WTC11 (cell line): ENCODE measurements at regions not wholly inside any gene's neighbourhood (a gene's known extent, or its start where the extent isn't known, plus 50 kb on each side); places are given as distances from the start of the nearest gene placed in this dataset.
"Not testable (repeated sequence)": the region's sequence is repeated elsewhere in the genome, so short reads cannot be mapped to it uniquely, and the experiment has no call there.

Experiments
- ATAC-seq: fragments of 200-7000 bp; cut with Tn5 transposase; 2 replicates; pipeline ENCODE4 v1.10.0; 2021; ENCODE audit warnings: mild to moderate bottlenecking, moderate library complexity
- CTCF ChIA-PET: fragments of 300-600 bp; sonication (Branson Sonifier 250); formaldehyde crosslinking; loops from one replicate; lab custom pipeline; 2021; ENCODE audit warnings: antibody characterized with exemption; lab: Charles Lee
- POLR2A ChIA-PET: fragments of 350-600 bp; sonication (Branson Sonifier 250); formaldehyde crosslinking; loops from one replicate; lab custom pipeline; 2021; ENCODE audit warnings: antibody characterized with exemption; lab: Charles Lee
- DNase-seq: peaks from one replicate; pipeline ENCODE4 v3.0.0; 2021; ENCODE audit warnings: low spot score
- H3K27ac Mint-ChIP-seq: 2 replicates; pipeline ENCODE4 v1.8.0; 2021; ENCODE audit warnings: mixed read lengths
- H3K27me3 Mint-ChIP-seq: 2 replicates; pipeline ENCODE4 v1.8.0; 2021; ENCODE audit warnings: low read depth, mild to moderate bottlenecking, moderate library complexity, mixed read lengths
- H3K36me3 Mint-ChIP-seq: 2 replicates; pipeline ENCODE4 v1.8.0; 2021; ENCODE audit warnings: mixed read lengths
- H3K4me1 Mint-ChIP-seq: 2 replicates; pipeline ENCODE4 v1.8.0; 2022; ENCODE audit warnings: mixed read lengths
- H3K4me3 Mint-ChIP-seq: 2 replicates; pipeline ENCODE4 v1.8.0; 2021; ENCODE audit warnings: mild to moderate bottlenecking, moderate library complexity, mixed read lengths
- H3K9me3 Mint-ChIP-seq: 2 replicates; pipeline ENCODE4 v1.8.0; 2021; ENCODE audit warnings: mixed read lengths
- AR ChIP-seq: fragments of 250-450 bp; sonication (Bioruptor Pico); IDR thresholded peaks from 2 replicates; pipeline ENCODE4 v1.9.0; 2021; ENCODE audit warnings: mild to moderate bottlenecking
- ARID4B ChIP-seq: sonication (generic); formaldehyde crosslinking; IDR thresholded peaks from 2 replicates; pipeline ENCODE4 v1.8.0; 2023; ENCODE audit warnings: missing genetic modification reagents, mild to moderate bottlenecking, borderline replicate concordance
- ESRRA ChIP-seq: sonication (generic); formaldehyde crosslinking; IDR thresholded peaks from 2 replicates; pipeline ENCODE4 v1.8.1; 2022; ENCODE audit warnings: mild to moderate bottlenecking, missing genetic modification reagents, borderline replicate concordance
- GRHL2 ChIP-seq: fragments of 250-450 bp; sonication (Bioruptor Pico); IDR thresholded peaks from 2 replicates; pipeline ENCODE4 v1.8.0; 2022; ENCODE audit warnings: mild to moderate bottlenecking, moderate library complexity; ENCODE audit not compliant: insufficient replicate concordance, severe bottlenecking
- NFATC4 ChIP-seq: fragments of 250-450 bp; sonication (Bioruptor Pico); IDR thresholded peaks from 2 replicates; pipeline ENCODE4 v1.9.0; 2021; ENCODE audit warnings: mild to moderate bottlenecking
- SMAD3 ChIP-seq: sonication (generic); formaldehyde crosslinking; IDR thresholded peaks from 2 replicates; pipeline ENCODE4 v1.8.0; 2022; ENCODE audit warnings: missing genetic modification reagents, mild to moderate bottlenecking, borderline replicate concordance
- TCF7 ChIP-seq: sonication (generic); formaldehyde crosslinking; IDR thresholded peaks from 2 replicates; pipeline ENCODE4 v1.8.0; 2022; ENCODE audit warnings: mild to moderate bottlenecking, low read depth, missing genetic modification reagents, moderate library complexity
- TP53 ChIP-seq: sonication (generic); formaldehyde crosslinking; IDR thresholded peaks from 2 replicates; pipeline ENCODE4 v1.8.1; 2023; ENCODE audit warnings: mild to moderate bottlenecking, missing genetic modification reagents
- ZNF138 ChIP-seq: sonication (generic); formaldehyde crosslinking; conservative IDR thresholded peaks from 2 replicates; pipeline ENCODE4 v1.8.1; 2022; ENCODE audit warnings: mild to moderate bottlenecking, moderate library complexity, missing genetic modification reagents
- ZNF423 ChIP-seq: fragments of 250-450 bp; sonication (Bioruptor Pico); IDR thresholded peaks from 2 replicates; pipeline ENCODE4 v2.1.2; 2022; ENCODE audit warnings: mild to moderate bottlenecking, moderate library complexity
- TF ChIP-seq, protein P1 (sequence below): sonication (generic); formaldehyde crosslinking; IDR thresholded peaks from 2 replicates; pipeline ENCODE4 v1.8.1; 2022; ENCODE audit warnings: mild to moderate bottlenecking, moderate library complexity, missing genetic modification reagents
- TF ChIP-seq, protein P2 (sequence below): sonication (generic); formaldehyde crosslinking; IDR thresholded peaks from 2 replicates; pipeline ENCODE4 v1.8.0; 2022; ENCODE audit warnings: mild to moderate bottlenecking, missing genetic modification reagents
- TF ChIP-seq, protein P3 (sequence below): fragments of 250-450 bp; sonication (Bioruptor Pico); IDR thresholded peaks from 2 replicates; pipeline ENCODE4 v1.8.0; 2021; ENCODE audit warnings: mild to moderate bottlenecking
- TF ChIP-seq, protein P4 (sequence below): fragments of 250-450 bp; sonication (Bioruptor Pico); conservative IDR thresholded peaks from 2 replicates; pipeline ENCODE4 v1.9.0; 2021; ENCODE audit warnings: mild to moderate bottlenecking
- TF ChIP-seq, protein P5 (sequence below): sonication (generic); formaldehyde crosslinking; IDR thresholded peaks from 2 replicates; pipeline ENCODE4 v1.8.1; 2022; ENCODE audit warnings: missing genetic modification reagents, borderline replicate concordance

- POLR2A ChIA-PET: no interaction called here
- Mint-ChIP-seq H3K9me3 (no peaks in the 10 kb centered on the region), H3K27me3 (no peaks in the 10 kb centered on the region), H3K4me1 (no peaks in the 10 kb centered on the region), H3K36me3 (no peaks in the 10 kb centered on the region), H3K27ac (no peak overlapping the region), H3K4me3 (no peak overlapping the region)
- no peak for DNase-seq
- CTCF ChIA-PET: interaction anchor here (1.2 kb wide), 1 partner anchor 132 kb away, joined by 4 read pairs; no protein-coding TSS in a partner anchor
- no peak for ATAC-seq
- TF ChIP-seq, protein P1, sequence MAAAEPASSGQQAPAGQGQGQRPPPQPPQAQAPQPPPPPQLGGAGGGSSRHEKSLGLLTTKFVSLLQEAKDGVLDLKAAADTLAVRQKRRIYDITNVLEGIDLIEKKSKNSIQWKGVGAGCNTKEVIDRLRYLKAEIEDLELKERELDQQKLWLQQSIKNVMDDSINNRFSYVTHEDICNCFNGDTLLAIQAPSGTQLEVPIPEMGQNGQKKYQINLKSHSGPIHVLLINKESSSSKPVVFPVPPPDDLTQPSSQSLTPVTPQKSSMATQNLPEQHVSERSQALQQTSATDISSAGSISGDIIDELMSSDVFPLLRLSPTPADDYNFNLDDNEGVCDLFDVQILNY (CRISPR knock-in tag): no peak
- no peak for TF ChIP-seq ARID4B
- no peak for TF ChIP-seq TP53 (CRISPR knock-in tag)
- no peak for TF ChIP-seq TCF7 (CRISPR knock-in tag)
- TF ChIP-seq GRHL2 (CRISPR knock-in tag): no peak
- no peak for TF ChIP-seq ZNF138
- TF ChIP-seq ZNF423 (CRISPR knock-in tag): no peak
- no peak for TF ChIP-seq NFATC4 (CRISPR knock-in tag)
- TF ChIP-seq, protein P2, sequence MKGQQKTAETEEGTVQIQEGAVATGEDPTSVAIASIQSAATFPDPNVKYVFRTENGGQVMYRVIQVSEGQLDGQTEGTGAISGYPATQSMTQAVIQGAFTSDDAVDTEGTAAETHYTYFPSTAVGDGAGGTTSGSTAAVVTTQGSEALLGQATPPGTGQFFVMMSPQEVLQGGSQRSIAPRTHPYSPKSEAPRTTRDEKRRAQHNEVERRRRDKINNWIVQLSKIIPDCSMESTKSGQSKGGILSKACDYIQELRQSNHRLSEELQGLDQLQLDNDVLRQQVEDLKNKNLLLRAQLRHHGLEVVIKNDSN (CRISPR knock-in tag): no peak
- TF ChIP-seq AR: no peak
- TF ChIP-seq, protein P3, sequence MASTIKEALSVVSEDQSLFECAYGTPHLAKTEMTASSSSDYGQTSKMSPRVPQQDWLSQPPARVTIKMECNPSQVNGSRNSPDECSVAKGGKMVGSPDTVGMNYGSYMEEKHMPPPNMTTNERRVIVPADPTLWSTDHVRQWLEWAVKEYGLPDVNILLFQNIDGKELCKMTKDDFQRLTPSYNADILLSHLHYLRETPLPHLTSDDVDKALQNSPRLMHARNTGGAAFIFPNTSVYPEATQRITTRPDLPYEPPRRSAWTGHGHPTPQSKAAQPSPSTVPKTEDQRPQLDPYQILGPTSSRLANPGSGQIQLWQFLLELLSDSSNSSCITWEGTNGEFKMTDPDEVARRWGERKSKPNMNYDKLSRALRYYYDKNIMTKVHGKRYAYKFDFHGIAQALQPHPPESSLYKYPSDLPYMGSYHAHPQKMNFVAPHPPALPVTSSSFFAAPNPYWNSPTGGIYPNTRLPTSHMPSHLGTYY: no peak
- TF ChIP-seq ESRRA (CRISPR knock-in tag): no peak
- no peak for TF ChIP-seq SMAD3 (CRISPR knock-in tag)
- TF ChIP-seq, protein P4, sequence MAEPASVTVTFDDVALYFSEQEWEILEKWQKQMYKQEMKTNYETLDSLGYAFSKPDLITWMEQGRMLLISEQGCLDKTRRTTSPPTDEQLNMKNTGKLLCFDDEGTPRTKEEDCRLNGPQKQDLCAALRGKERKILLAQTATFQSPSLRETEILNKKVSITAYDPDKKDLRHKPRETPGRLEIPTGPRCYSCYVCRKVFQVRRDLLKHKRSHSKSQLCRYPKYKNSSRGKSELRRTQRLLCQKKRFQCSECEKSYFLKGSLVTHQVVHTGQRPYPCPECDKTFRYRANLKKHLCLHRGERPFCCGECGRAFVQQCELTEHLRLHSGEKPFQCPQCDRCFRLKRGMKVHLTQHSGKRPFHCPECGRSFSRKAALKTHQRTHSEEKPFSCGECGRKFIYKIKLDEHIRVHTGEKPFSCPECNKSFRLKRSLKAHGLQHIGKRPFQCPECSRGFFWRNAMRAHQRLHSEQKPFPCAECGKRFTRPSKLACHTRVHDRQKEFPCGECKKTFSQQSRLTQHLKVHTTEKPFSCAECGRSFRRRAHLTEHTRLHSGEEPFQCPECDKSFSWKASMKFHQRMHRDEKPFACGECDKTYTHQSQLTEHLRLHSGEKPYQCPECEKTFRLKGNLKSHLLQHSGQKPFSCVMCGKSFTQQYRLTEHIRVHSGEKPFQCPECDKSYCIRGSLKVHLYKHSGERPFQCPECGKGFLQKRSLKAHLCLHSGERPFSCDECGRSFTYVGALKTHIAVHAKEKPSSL (CRISPR knock-in tag): no peak
- TF ChIP-seq, protein P5, sequence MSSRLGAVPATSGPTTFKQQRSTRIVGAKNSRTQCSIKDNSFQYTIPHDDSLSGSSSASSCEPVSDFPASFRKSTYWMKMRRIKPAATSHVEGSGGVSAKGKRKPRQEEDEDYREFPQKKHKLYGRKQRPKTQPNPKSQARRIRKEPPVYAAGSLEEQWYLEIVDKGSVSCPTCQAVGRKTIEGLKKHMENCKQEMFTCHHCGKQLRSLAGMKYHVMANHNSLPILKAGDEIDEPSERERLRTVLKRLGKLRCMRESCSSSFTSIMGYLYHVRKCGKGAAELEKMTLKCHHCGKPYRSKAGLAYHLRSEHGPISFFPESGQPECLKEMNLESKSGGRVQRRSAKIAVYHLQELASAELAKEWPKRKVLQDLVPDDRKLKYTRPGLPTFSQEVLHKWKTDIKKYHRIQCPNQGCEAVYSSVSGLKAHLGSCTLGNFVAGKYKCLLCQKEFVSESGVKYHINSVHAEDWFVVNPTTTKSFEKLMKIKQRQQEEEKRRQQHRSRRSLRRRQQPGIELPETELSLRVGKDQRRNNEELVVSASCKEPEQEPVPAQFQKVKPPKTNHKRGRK: no peak
- TF ChIP-seq, all 79 proteins: peak for 0
These were observed 121.6 kb upstream of the LIFR start for GRCh38 chr5:38678076-38678475.

GRCh38 chr5:38678697-38679096, 122.3 kb upstream of the LIFR start:
- not testable (repeated sequence) for H3K36me3 Mint-ChIP-seq, H3K27ac Mint-ChIP-seq, DNase-seq, ATAC-seq, H3K4me3 Mint-ChIP-seq, H3K9me3 Mint-ChIP-seq, H3K27me3 Mint-ChIP-seq, H3K4me1 Mint-ChIP-seq
- ChIA-PET POLR2A (interaction anchor here (0.6 kb wide), 1 partner anchor 268 kb away, joined by 4 read pairs; no protein-coding TSS in a partner anchor), CTCF (interaction anchor here (1.2 kb wide), 1 partner anchor 131 kb away, joined by 4 read pairs; no protein-coding TSS in a partner anchor)
